A673 (cell line): ENCODE measurements at regions not wholly inside any gene's neighbourhood (a gene's known extent, or its start where the extent isn't known, plus 50 kb on each side); places are given as distances from the start of the nearest gene placed in this dataset.

Source experiments
- CTCF ChIP-seq: fragments of 300-800, 200-600 bp; sonication (generic); conservative IDR thresholded peaks from 2 replicates; pipeline ENCODE4 v1.5.1; 2017; ENCODE audit warnings: low read depth, mild to moderate bottlenecking, antibody characterized with exemption, low read length, moderate library complexity, mixed read lengths
- EZH2 ChIP-seq: fragments of 200-600 bp; sonication (generic); IDR thresholded peaks from 2 replicates; pipeline ENCODE4 v1.6.1; 2017; ENCODE audit warnings: borderline replicate concordance, low read depth, mild to moderate bottlenecking, mixed read lengths, antibody characterized with exemption, low read length; ENCODE audit not compliant: poor library complexity, severe bottlenecking

GRCh38 chr5:61231813-61232212, 69.5 kb upstream of the SMIM15 start:
- no peak for TF ChIP-seq CTCF
- no peak for TF ChIP-seq EZH2
